Endodermal cell (in vitro differentiated cells): ENCODE measurements at regions not wholly inside any gene's neighbourhood (a gene's known extent, or its start where the extent isn't known, plus 50 kb on each side); places are given as distances from the start of the nearest gene placed in this dataset.

Experiments
- DNase-seq: peaks from one replicate; pipeline ENCODE4 v3.0.0-alpha.2; 2017
- H3K27ac ChIP-seq: 2 replicates; pipeline ENCODE4 v1.5.1; 2013; ENCODE audit warnings: mild to moderate bottlenecking, low read depth, low read length, moderate library complexity
- H3K27me3 ChIP-seq: 2 replicates; pipeline ENCODE4 v1.6.1; 2013; ENCODE audit warnings: mild to moderate bottlenecking, low read length, moderate library complexity; ENCODE audit not compliant: insufficient read depth, control insufficient read depth, poor library complexity, severe bottlenecking
- H3K36me3 ChIP-seq: 2 replicates; pipeline ENCODE4 v1.7.0; 2013; ENCODE audit warnings: mild to moderate bottlenecking, low read length, moderate library complexity; ENCODE audit not compliant: control insufficient read depth, insufficient read depth
- H3K4me1 ChIP-seq: one replicate; pipeline ENCODE4 v1.7.0; 2013; ENCODE audit warnings: low read length; ENCODE audit not compliant: control insufficient read depth, insufficient read depth
- H3K4me3 ChIP-seq: 2 replicates; pipeline ENCODE4 v1.5.1; 2013; ENCODE audit warnings: mild to moderate bottlenecking, low read length, moderate library complexity
- H3K9ac ChIP-seq: 2 replicates; pipeline ENCODE4 v1.6.1; 2013; ENCODE audit warnings: mild to moderate bottlenecking, low read length, moderate library complexity; ENCODE audit not compliant: poor library complexity, severe bottlenecking; ENCODE audit errors: extremely low read depth
- H3K9me3 ChIP-seq: 2 replicates; pipeline ENCODE4 v1.6.1; 2013; ENCODE audit warnings: mild to moderate bottlenecking, low read length, moderate library complexity; ENCODE audit not compliant: control insufficient read depth
- H3K27ac Mint-ChIP-seq: 2 replicates; pipeline ENCODE4 v1.8.0; 2020; ENCODE audit warnings: mixed read lengths
- H3K27me3 Mint-ChIP-seq: 2 replicates; pipeline ENCODE4 v1.8.0; 2021; ENCODE audit warnings: mild to moderate bottlenecking, mixed read lengths; ENCODE audit not compliant: insufficient read depth
- H3K36me3 Mint-ChIP-seq: 2 replicates; pipeline ENCODE4 v1.8.0; 2020; ENCODE audit warnings: low read depth, mixed read lengths
- H3K4me1 Mint-ChIP-seq: 2 replicates; pipeline ENCODE4 v1.8.0; 2020; ENCODE audit warnings: mixed read lengths
- H3K4me3 Mint-ChIP-seq: 2 replicates; pipeline ENCODE4 v1.8.0; 2020; ENCODE audit warnings: mild to moderate bottlenecking, moderate library complexity, mixed read lengths
- H3K9me3 Mint-ChIP-seq: 2 replicates; pipeline ENCODE4 v1.8.0; 2020; ENCODE audit warnings: mild to moderate bottlenecking, mixed read lengths
- CTCF ChIP-seq: fragments of 200-600 bp; sonication (generic); conservative IDR thresholded peaks from 2 replicates; pipeline ENCODE4 v1.5.0; 2021; ENCODE audit warnings: antibody characterized with exemption, mild to moderate bottlenecking
- WGBS, 2 experiments: methylation state at CpG; one replicate each; pipeline versions ENCODE4 v1.1.5 to v1.1.7; 2013; ENCODE audit warnings: missing lambda C conversion rate in 2 of 2, mixed read lengths in 1 of 2; ENCODE audit not compliant: insufficient coverage in 1 of 2, insufficient read length in 1 of 2; 5-methylcytosine and 5-hydroxymethylcytosine counted together

GRCh38 chr13:89372193-89372592, 1701.0 kb downstream of the SLITRK5 start:
- Mint-ChIP-seq H3K36me3 (no peaks in the 10 kb centered on the region), H3K4me1 (peaks cover 16% of the 10 kb centered on the region), H3K9me3 (no peaks in the 10 kb centered on the region), H3K4me3 (no peak overlapping the region), H3K27ac (peak overlapping the region; percentile 64), H3K27me3 (no peaks in the 10 kb centered on the region)
- no peak overlapping the region for H3K4me3 ChIP-seq
- no peaks in the 10 kb centered on the region for H3K27me3 ChIP-seq
- no peaks in the 10 kb centered on the region for H3K9me3 ChIP-seq
- no peak for DNase-seq
- H3K4me1 ChIP-seq, result peaks cover 2% of the 10 kb centered on the region
- H3K27ac ChIP-seq, result no peak overlapping the region
- no peak overlapping the region for H3K9ac ChIP-seq
- TF ChIP-seq CTCF, result no peak
- H3K36me3 ChIP-seq, result no peaks in the 10 kb centered on the region
- WGBS, 2 experiments, result 83 to 89% methylated on average over 1 to 3 of the region's 3 CpGs

DNA sequence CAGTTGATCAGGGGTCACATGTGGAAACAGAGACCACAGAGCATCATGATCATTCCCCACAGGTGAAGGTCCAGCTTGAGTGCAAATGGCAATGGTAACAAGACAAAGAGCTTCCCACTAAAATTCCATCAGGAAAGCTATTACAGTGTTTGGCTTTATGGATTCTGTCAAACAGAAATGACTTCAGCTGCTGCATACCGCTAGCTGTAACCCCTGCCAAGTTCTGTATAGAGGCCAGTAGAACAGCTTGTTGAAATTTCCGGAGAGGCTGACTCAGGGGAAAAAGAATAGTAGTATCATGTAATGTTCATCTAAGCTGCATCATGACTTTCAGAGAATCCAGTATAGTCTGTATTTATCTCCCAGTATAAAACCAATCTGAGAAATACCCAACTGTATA, 1704.7 kb downstream of the SLITRK5 start:
- Mint-ChIP-seq H3K4me1 (peaks cover 30% of the 10 kb centered on the region), H3K9me3 (peaks cover 23% of the 10 kb centered on the region), H3K4me3 (no peak overlapping the region), H3K36me3 (peaks cover 19% of the 10 kb centered on the region), H3K27ac (peak overlapping the region; percentile 26), H3K27me3 (no peaks in the 10 kb centered on the region)
- DNase-seq, result no peak
- H3K4me1 ChIP-seq, result peaks cover 2% of the 10 kb centered on the region
- no peaks in the 10 kb centered on the region for H3K27me3 ChIP-seq
- H3K36me3 ChIP-seq, result no peaks in the 10 kb centered on the region
- TF ChIP-seq CTCF, result no peak
- H3K9me3 ChIP-seq, result peaks cover 13% of the 10 kb centered on the region
- H3K4me3 ChIP-seq, result no peak overlapping the region
- no peak overlapping the region for H3K27ac ChIP-seq
- WGBS, 2 experiments, result 88 to 89% methylated on average over 1 to 2 of the region's 2 CpGs
- no peak overlapping the region for H3K9ac ChIP-seq

DNA sequence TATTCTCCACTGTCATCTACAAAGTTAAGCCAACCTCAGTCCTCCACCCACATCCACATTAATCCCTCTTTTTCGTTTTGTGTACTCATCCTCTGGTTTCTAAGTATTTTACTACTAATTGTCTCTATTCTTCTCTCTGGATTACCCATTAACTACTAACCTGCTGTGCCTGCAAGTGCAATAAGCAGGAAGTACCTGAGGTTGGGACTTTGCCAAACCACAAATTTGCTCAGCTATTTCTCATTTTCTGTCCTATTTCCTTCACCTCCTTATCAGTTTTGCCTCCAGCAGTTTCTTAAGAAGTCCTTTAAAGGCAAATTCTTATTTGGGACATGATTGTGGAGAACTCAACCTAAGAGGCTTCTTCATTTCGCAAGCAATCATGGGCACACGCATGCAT, 1708.9 kb downstream of the SLITRK5 start:
- peaks cover 13% of the 10 kb centered on the region for H3K4me1 Mint-ChIP-seq
- H3K36me3 Mint-ChIP-seq, result peaks cover 19% of the 10 kb centered on the region
- no peak for DNase-seq
- H3K27me3 Mint-ChIP-seq, result no peaks in the 10 kb centered on the region
- 94 to 96% methylated on average over 3 of the region's 3 CpGs for WGBS, 2 experiments
- TF ChIP-seq CTCF, result no peak
- Histone ChIP-seq H3K4me1 (no peaks in the 10 kb centered on the region), H3K27ac (no peak overlapping the region), H3K4me3 (no peak overlapping the region), H3K9ac (no peak overlapping the region), H3K36me3 (no peaks in the 10 kb centered on the region), H3K27me3 (no peaks in the 10 kb centered on the region), H3K9me3 (peaks cover 13% of the 10 kb centered on the region)
- H3K27ac Mint-ChIP-seq, result no peak overlapping the region
- H3K9me3 Mint-ChIP-seq, result peaks cover 26% of the 10 kb centered on the region
- no peak overlapping the region for H3K4me3 Mint-ChIP-seq
